GM12878 (cell line): ENCODE measurements at regions not wholly inside any gene's neighbourhood (a gene's known extent, or its start where the extent isn't known, plus 50 kb on each side); places are given as distances from the start of the nearest gene placed in this dataset.

ENCODE experiments used
- ATAC-seq: fragments of 200-7000 bp; cut with Tn5 transposase; 3 replicates; pipeline ENCODE4 v1.9.1; 2020; ENCODE audit warnings: mild to moderate bottlenecking, moderate library complexity
- BruUV-seq: library from RNA; stranded (reverse); fragments of 400-500 nt; replicated peaks from 2 replicates; lab custom pipeline; 2021; lab: Mats Ljungman, UMichigan
- CTCF ChIA-PET: fragments of 300-600 bp; sonication (Branson Sonifier 250); formaldehyde crosslinking; extraction: SDS; loops from one replicate; lab custom pipeline; 2021; ENCODE audit warnings: inconsistent platforms; lab: Yijun Ruan, JAX
- POLR2A ChIA-PET: fragments of 350-600 bp; formaldehyde crosslinking; extraction: SDS; loops from one replicate; lab custom pipeline; 2021; ENCODE audit warnings: inconsistent platforms; lab: Charles Lee
- RAD21 ChIA-PET: fragments of 300-600 bp; sonication (Branson Sonifier 250); formaldehyde crosslinking; loops from one replicate; lab custom pipeline; 2023; ENCODE audit warnings: antibody characterized with exemption; ENCODE audit not compliant: unreplicated experiment; lab: Charles Lee
- SMC1A ChIA-PET: fragments of 300-600 bp; sonication (Branson Sonifier 250); formaldehyde crosslinking; loops from one replicate; lab custom pipeline; 2023; ENCODE audit not compliant: unreplicated experiment, uncharacterized antibody; lab: Charles Lee
- DNase-seq: peaks from one replicate; pipeline ENCODE4 v3.0.0-alpha.2; 2011; ENCODE audit warnings: low read depth, low spot score
- FAIRE-seq: peaks from 3 replicates; lab custom pipeline; 2011; peaks lifted over from hg19 to GRCh38; lab: Jason Lieb, UNC
- H2AFZ ChIP-seq: 2 replicates; pipeline ENCODE4 v1.6.0; 2011; ENCODE audit warnings: low read depth, low read length, control low read depth; ENCODE audit not compliant: control insufficient read depth
- H3K27ac ChIP-seq: 2 replicates; pipeline ENCODE4 v1.5.1; 2011; ENCODE audit warnings: control low read depth; ENCODE audit not compliant: control insufficient read depth, insufficient read depth
- H3K27me3 ChIP-seq, 2 experiments: replicated peaks in 1 of 2; 2 replicates each; pipeline versions ENCODE4 v1.6.0 to v1.6.1; 2011; ENCODE audit warnings: low read length in 1 of 2; ENCODE audit not compliant: control insufficient read depth in 2 of 2, insufficient read depth in 2 of 2
- H3K36me3 ChIP-seq, 2 experiments: 2 replicates each; pipeline ENCODE4 v1.5.1; 2011; ENCODE audit warnings: low read length in 1 of 2; ENCODE audit not compliant: control insufficient read depth in 2 of 2, insufficient read depth in 2 of 2
- H3K4me1 ChIP-seq: 2 replicates; pipeline ENCODE4 v1.6.1; 2011; ENCODE audit warnings: mild to moderate bottlenecking, low read length, moderate library complexity, mixed read lengths; ENCODE audit not compliant: control insufficient read depth, insufficient read depth
- H3K4me2 ChIP-seq: 2 replicates; pipeline ENCODE4 v1.6.0; 2011; ENCODE audit warnings: control low read depth; ENCODE audit not compliant: control insufficient read depth, insufficient read depth
- H3K4me3 ChIP-seq: fragments of 200-600 bp; sonication (generic); 2 replicates; pipeline ENCODE4 v1.5.1; 2016
- H3K79me2 ChIP-seq: 2 replicates; pipeline ENCODE4 v1.6.0; 2011; ENCODE audit warnings: low read length; ENCODE audit not compliant: control insufficient read depth, insufficient read depth
- H3K9ac ChIP-seq: 2 replicates; pipeline ENCODE4 v1.8.0; 2011; ENCODE audit warnings: low read length, control low read depth, mixed read lengths; ENCODE audit not compliant: control insufficient read depth, insufficient read depth
- H3K9me3 ChIP-seq: replicated peaks from 3 replicates; pipeline ENCODE4 v1.5.1; 2011; ENCODE audit warnings: mild to moderate bottlenecking, low read length; ENCODE audit not compliant: control insufficient read depth, insufficient read depth
- H4K20me1 ChIP-seq: 2 replicates; pipeline ENCODE4 v1.6.0; 2011; ENCODE audit not compliant: control insufficient read depth, insufficient read depth
- BCL3 ChIP-seq: IDR thresholded peaks from 2 replicates; pipeline ENCODE4 v1.6.1; 2011; ENCODE audit warnings: borderline replicate concordance, low read depth, mild to moderate bottlenecking, moderate library complexity, low read length; ENCODE audit not compliant: insufficient read depth, poor library complexity, severe bottlenecking
- CREM ChIP-seq: IDR thresholded peaks from 2 replicates; pipeline ENCODE4 v1.6.1; 2014; ENCODE audit warnings: antibody characterized with exemption, low read depth
- NRF1 ChIP-seq: conservative IDR thresholded peaks from 2 replicates; pipeline ENCODE4 v1.6.1; 2011; ENCODE audit warnings: mild to moderate bottlenecking, low read depth, low read length, improper control_type of control experiment
- RAD21 ChIP-seq: IDR thresholded peaks from 2 replicates; pipeline ENCODE4 v1.6.1; 2011; ENCODE audit warnings: mild to moderate bottlenecking, low read depth, low read length, moderate library complexity; ENCODE audit not compliant: insufficient read depth
- SMC3 ChIP-seq: IDR thresholded peaks from 2 replicates; pipeline ENCODE4 v1.6.1; 2011; ENCODE audit warnings: low read length, improper control_type of control experiment, borderline replicate concordance
- ZBTB40 ChIP-seq: fragments of 450-650 bp; IDR thresholded peaks from 2 replicates; pipeline ENCODE4 v1.6.1; 2016; ENCODE audit warnings: mild to moderate bottlenecking, moderate library complexity, borderline replicate concordance
- WGBS: methylation state at CpG from one replicate; pipeline ENCODE4 v1.1.6; 2016; ENCODE audit warnings: low lambda C conversion rate; ENCODE audit not compliant: insufficient replicate concordance, insufficient coverage; ENCODE audit errors: missing lambda C conversion rate; 5-methylcytosine and 5-hydroxymethylcytosine counted together
- in situ Hi-C: fragments of 300-500 bp; cut with MboI; formaldehyde crosslinking; loops from 9 replicates; pipeline ENCODE4 v1.14.3; 2018; ENCODE audit warnings: mixed read lengths
- intact Hi-C: fragments of 100-400 bp; cut with micrococcal nuclease; formaldehyde crosslinking; loops from one replicate; pipeline ENCODE4 v1.14.2; 2022; ENCODE audit not compliant: unreplicated experiment

- TF ChIP-seq RAD21: peak; percentile 29; the same call in 1 of the 2 replicates
- peak; percentile 16; the same call in 1 of the 2 replicates for TF ChIP-seq SMC3
- TF ChIP-seq CREM: no peak
- ATAC-seq (no peak), FAIRE-seq (no peak), DNase-seq (no peak)
- ChIA-PET RAD21 (interaction anchor here (1.9 kb wide), 1 partner anchor 27 kb away, joined by 6 read pairs; no protein-coding TSS in a partner anchor), POLR2A (no interaction called here), CTCF (interaction anchor here (1.0 to 2.3 kb wide), 3 partner anchors 10 to 28 kb away, joined by 3 to 11 read pairs (median 3); no protein-coding TSS in a partner anchor), SMC1A (interaction anchor here (1.1 to 1.6 kb wide), 3 partner anchors 24 to 44 kb away, joined by 4 read pairs; no protein-coding TSS in a partner anchor)
- no peaks in the 10 kb centered on the region for H3K36me3 ChIP-seq
- no TSS peak for BruUV-seq
- no peaks in the 10 kb centered on the region for H3K9me3 ChIP-seq
- H3K27ac ChIP-seq: no peak overlapping the region
- no peak overlapping the region for H3K4me2 ChIP-seq
- no peak overlapping the region for H3K4me3 ChIP-seq
- H3K4me1 ChIP-seq: no peaks in the 10 kb centered on the region
- intact Hi-C loops (no loop called here), in situ Hi-C loops (no loop called here)
- no peaks in the 10 kb centered on the region; a peak in 1 of 4 replicates for H3K27me3 ChIP-seq
- H3K79me2 ChIP-seq: no peaks in the 10 kb centered on the region
- H3K9ac ChIP-seq: no peak overlapping the region
- 43% methylated on average over 2 of the region's 2 CpGs for WGBS
- no peak overlapping the region for H2AFZ ChIP-seq
- no peaks in the 10 kb centered on the region for H4K20me1 ChIP-seq
Observed at GRCh38 chr12:58416236-58416635, 474.9 kb downstream of the ATP23 start.

GRCh38 chr12:58419196-58419760, 477.9 kb downstream of the ATP23 start:
- FAIRE-seq: no peak
- no peak overlapping the region for H3K9ac ChIP-seq
- no peak overlapping the region for H2AFZ ChIP-seq
- ChIA-PET SMC1A (no interaction called here), POLR2A (no interaction called here), CTCF (interaction anchor here (0.7 kb wide), 1 partner anchor 206 kb away, joined by 3 read pairs; no protein-coding TSS in a partner anchor), RAD21 (no interaction called here)
- in situ Hi-C loops (no loop called here), intact Hi-C loops (no loop called here)
- no peaks in the 10 kb centered on the region for H4K20me1 ChIP-seq
- H3K79me2 ChIP-seq: no peaks in the 10 kb centered on the region
- H3K4me1 ChIP-seq: peaks cover 8% of the 10 kb centered on the region; the same call in 1 of the 2 replicates
- no peaks in the 10 kb centered on the region for H3K36me3 ChIP-seq
- no peak for ATAC-seq
- no peak for DNase-seq
- H3K27me3 ChIP-seq: no peaks in the 10 kb centered on the region; a peak in 1 of 4 replicates
- BruUV-seq: no TSS peak
- no peak overlapping the region for H3K4me3 ChIP-seq
- WGBS: 66% methylated on average over 13 of the region's 13 CpGs
- no peaks in the 10 kb centered on the region for H3K9me3 ChIP-seq
- H3K27ac ChIP-seq: no peak overlapping the region
- no peak overlapping the region for H3K4me2 ChIP-seq
- TF ChIP-seq NRF1 (no peak), ZBTB40 (no peak), BCL3 (no peak)
